Activated CD8-positive, alpha-beta memory T cell treated with anti-CD3 and anti-CD28 coated beads for 4 hours (primary cell): ENCODE measurements at regions not wholly inside any gene's neighbourhood (a gene's known extent, or its start where the extent isn't known, plus 50 kb on each side); places are given as distances from the start of the nearest gene placed in this dataset.

Experiments
- DNase-seq, 2 donors: peaks; one replicate each; pipeline ENCODE4 v3.0.0-alpha.2; 2020; ENCODE audit warnings: low read depth in 2 of 2

DNA sequence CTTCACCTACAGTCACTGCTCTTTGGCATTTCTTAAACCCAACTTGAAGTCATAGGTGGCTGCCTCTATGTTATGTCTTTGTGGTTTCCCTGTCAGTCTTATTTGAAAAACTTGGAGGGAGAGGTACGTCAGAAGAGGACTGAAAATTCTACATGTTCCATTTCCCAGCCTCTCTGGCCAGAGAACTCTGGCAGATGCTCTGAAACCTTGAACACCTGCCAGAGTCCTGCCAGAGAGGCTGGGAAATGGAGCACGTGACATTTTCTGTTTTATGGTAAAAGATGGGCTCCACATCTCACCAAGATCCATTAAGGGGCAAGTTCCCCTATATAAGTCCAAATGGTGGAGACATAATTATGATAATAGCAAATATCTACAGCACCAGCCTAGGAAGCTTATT, 99.5 kb downstream of the MAFB start:
- DNase-seq = no peak

DNA sequence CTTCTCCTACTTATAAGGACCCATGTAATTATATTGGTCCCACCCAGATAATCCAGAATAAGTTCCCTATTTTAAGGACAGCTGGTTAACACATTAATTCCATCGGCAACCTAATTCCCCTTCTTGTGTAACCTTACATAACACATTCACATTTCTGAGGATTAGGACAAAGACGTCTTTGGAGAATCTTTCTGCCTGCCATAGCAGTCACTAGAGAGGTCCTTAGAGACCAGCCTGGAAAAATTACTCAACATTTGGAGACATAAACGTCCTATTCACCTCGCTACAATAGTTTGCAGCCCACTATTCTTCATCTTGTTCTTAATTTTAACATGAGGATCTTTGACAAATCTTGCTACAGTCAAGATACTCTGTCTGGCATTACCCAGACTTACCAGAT, 100.1 kb downstream of the MAFB start:
- no peak for DNase-seq

GRCh38 chr20:40587038-40587437, 102.0 kb downstream of the MAFB start:
- no peak for DNase-seq

DNA sequence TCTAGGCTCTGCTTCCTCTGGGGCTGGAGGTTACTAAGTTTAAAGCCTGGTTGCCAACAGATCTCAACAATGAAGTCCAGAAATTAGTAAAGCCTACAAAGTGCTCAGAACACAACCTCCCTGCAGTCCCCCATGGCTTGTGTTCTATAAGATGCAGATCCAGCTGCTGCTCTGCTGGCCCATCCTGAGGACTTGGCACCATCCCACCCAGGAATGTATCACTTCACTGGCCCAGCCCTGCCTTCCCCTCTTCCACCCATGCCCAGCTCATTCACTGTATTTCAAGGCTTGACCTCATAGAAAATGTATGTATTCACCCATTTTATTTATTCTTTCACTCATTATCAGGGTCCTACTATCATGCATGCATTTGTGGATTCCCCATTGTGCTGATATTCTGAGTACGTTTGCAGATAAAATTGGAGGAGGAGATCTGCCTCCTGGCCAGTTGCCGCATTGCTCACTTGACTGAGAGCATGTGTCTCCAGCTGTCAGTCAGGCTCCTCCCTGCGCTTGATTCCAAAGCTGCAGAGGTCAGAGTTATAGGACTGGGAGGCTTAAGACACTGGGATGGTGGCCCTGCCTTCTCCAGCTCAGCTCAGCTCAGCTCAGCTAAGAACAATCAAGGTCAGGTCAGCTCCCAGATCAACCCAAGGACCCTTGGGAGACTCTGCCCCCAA, 104.8 kb downstream of the MAFB start:
- DNase-seq = no peak

DNA sequence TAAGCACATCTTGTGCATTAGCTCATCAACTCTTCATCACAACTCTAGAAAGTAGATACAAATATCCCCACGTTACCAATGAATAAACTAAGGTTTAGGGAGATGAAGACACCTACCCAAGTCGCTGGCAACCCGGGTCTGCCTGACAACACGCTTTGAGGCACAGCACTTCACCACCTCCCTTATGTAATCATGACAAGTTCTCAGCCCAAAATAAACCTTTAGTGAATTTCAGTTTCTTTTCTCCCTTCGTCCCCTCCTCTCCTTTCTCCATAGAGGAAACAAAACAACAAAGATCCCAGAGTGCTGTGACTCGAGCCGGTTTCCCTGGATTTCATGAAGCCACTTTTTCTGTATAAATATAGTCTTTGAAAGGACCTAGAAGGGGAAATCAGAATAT, 105.4 kb downstream of the MAFB start:
- DNase-seq = no peak

- DNase-seq = no peak
Observed at GRCh38 chr20:40583205-40583604, 105.8 kb downstream of the MAFB start.

DNA sequence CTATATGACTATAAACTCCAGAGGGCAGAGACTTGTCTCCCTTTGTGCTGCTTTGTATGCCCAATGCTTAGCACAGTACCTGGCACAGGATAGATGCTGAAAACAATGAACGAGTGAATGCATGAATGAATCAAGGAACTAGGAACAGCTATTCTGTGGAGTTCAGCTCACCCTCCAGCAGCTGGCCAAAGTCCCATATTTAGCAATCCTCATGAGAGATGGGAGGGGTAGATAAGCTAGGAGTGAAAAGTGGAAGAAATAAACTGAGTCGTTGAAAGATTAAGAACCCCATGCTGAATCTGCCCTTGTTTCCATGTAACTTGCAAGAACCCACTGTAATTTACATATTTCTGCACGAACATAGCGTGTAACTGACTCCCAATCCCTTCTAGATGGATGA, 106.5 kb downstream of the MAFB start:
- DNase-seq = no peak

DNA sequence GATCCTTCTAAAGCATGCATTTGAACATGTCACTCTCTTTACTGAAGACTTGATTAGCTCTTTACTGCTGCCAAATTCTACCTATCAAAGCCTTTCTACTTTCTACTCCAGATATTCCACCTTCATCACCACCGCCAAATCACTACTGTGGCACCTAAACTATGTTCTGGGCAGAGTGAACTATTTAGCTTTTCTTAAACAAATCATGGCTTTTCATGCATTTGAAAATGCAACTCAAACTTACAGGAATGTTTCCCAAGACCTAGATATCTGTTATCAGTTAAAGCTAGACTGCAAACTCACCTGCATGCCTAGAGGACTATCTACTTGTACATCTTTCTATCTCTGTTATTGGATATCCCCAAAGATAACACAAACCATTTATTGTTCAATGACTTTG, 109.3 kb downstream of the MAFB start:
- no peak for DNase-seq

GRCh38 chr20:40578961-40579360, 110.1 kb downstream of the MAFB start:
- DNase-seq = no peak

DNA sequence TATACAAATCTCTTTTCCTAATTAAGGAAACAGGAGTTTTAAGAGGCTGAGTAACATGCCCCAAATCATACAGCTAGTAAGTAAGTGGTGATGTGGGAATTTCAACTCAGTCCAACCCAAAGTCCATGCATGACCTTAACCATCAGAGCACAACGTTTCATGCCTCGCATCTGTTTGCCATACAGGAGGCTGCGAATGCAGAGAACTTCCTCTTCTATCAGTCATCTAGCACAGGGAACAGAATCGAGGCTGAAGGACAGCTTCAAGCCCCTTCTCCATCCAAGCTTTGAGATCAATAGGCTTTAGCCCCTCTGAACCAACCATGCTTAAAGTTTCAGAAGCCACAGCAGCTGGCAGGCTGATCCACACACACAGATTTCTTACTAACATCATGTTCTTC, 113.2 kb downstream of the MAFB start:
- no peak for DNase-seq

- DNase-seq = no peak
Observed at GRCh38 chr20:40572251-40572650, 116.8 kb downstream of the MAFB start.

DNA sequence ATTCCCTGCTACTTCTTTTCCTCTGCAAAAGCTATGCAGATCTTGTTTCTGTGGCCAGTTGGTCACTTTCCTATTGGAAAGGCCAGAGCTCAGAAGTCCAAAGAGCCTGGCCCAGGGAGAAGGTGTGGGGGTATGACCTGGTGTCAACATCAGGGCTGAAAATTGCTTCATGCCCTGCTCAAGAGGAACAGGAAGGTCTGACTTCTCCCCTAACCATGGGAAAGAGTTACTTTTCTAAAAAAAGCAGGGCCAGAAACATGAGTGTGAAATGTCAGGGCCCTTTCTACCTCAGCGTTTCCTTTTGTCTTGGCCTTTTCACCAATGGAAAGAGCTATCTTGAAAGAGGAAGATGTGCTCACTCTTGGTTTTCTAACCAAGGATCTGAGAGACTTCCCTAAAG, 117.4 kb downstream of the MAFB start:
- DNase-seq = no peak

DNA sequence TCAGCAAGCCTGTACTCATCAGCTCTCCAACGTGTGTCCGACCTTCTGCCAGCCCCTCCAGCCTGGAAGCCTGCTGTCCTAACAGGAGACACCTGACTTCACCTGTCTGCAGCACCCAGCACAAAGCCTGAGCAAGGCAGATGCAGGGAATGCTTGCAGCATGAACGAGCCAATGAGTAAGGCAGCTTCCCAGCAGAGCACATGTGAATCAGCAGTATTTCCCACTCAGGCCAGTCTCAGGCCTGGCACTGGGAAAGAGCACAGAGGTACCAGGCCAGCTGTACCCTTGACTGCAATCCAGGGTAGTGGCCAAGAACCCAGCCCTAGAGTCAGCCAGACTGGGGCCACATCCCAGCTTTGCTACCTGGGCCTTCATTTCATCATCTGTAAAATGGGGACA, 120.8 kb downstream of the MAFB start:
- no peak for DNase-seq

DNA sequence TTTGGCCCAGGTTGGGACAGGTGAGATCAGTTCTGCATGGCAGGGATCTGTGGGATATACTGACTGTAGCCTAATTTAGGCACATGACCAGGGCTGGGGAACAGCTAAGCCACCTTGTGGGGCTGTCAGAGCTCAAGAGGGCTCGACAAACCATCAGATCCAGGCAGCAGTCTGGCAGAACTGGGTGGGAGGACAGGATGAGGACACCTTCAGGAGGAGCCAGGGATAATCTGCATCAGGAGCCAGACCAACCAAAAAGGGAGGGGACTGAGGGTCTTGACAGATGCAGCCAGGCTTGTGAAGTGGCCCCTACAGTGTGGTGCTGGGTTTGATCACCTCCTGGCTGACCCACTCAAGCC, 123.4 kb downstream of the MAFB start:
- DNase-seq = no peak

- DNase-seq = no peak
Observed at GRCh38 chr20:40565001-40565681, 123.9 kb downstream of the MAFB start.

DNA sequence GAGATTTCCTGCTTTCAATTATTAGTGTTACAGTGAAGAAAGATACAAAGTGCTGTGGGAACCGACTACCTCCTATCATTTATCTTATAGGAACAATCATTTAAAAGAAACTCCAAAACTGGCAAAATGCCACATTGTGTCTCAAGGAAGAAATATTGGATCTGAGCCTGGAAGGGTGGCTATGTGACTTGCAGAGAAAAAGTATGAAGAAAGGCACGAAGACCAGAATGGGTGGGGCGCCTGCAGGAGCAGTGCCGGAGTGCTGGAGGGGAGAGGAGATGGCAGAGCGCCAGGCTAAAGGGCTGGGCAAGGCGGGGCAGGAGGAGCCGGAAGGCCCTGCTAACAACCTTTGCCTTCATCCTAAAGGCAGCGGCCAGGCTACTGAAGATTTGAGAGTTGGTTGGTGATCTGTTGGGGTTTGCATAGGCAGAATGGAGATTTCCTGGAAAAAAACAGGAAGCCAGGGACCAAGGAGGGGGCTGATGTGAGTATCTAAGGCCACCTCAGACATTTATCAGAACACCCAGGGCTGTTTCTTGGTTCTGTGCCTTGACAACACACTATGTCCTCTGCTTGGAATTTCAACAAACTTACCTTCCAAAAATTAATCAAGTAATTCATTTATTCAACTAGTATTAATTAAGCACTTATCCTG, 125.6 kb downstream of the MAFB start:
- no peak for DNase-seq

- DNase-seq = no peak
Observed at GRCh38 chr20:40562031-40562430, 127.0 kb downstream of the MAFB start.

- no peak for DNase-seq
Observed at GRCh38 chr20:40561187-40561586, 127.8 kb downstream of the MAFB start.

GRCh38 chr20:40558212-40558611, 130.8 kb downstream of the MAFB start:
- no peak for DNase-seq

- DNase-seq = no peak
Observed at GRCh38 chr20:40551125-40551530, 137.9 kb downstream of the MAFB start.

- no peak for DNase-seq
Observed at GRCh38 chr20:40547483-40548091, 141.4 kb downstream of the MAFB start.

GRCh38 chr20:40545478-40545877, 143.6 kb downstream of the MAFB start:
- DNase-seq = no peak

DNA sequence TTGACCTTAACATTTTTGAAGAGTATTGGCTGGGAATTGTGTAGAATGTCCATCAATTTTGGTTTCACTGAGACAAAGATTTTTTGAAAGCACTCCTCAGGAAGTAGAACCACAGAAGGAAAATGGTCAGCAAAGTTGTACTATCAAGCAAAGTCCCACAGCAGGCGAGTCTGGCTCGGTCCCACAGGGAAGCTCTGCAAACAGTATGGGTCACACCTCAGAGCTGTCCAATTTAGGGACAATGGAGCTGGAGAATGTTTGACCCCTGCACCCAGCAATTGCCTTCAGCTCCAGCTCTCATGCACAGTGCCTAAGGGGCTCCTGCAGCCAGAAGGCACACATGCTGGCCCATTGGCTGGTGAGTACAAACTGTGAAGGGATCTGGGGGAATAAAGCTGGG, 147.0 kb downstream of the MAFB start:
- DNase-seq = no peak
